Gastrocnemius medialis (tissue), 4 donors: ENCODE measurements at regions not wholly inside any gene's neighbourhood (a gene's known extent, or its start where the extent isn't known, plus 50 kb on each side); places are given as distances from the start of the nearest gene placed in this dataset.

Experiments used
- ATAC-seq, 2 donors: fragments of 150-250 bp; one replicate each; pipeline ENCODE4 v1.9.1; 2016
- DNase-seq, 2 donors: peaks; one replicate each; pipeline ENCODE4 v3.0.0-alpha.2; 2019
- H3K27ac ChIP-seq, 4 donors: fragments of 200-600 bp; sonication (generic); 1 replicate in 1 of 4; 2 replicates in 3 of 4; pipeline ENCODE4 v1.5.1; 2016 to 2018; ENCODE audit warnings: mild to moderate bottlenecking in 2 of 4, moderate library complexity in 1 of 4
- H3K27me3 ChIP-seq, 3 donors: fragments of 200-600 bp; sonication (generic) in 2 of 3; 1 replicate in 1 of 3; 2 replicates in 2 of 3; pipeline versions ENCODE4 v1.5.1 to v1.6.0; 2016 to 2019; ENCODE audit warnings: mild to moderate bottlenecking in 1 of 3, moderate library complexity in 1 of 3
- H3K36me3 ChIP-seq, 2 donors: fragments of 200-600 bp; sonication (generic) in 1 of 2; one replicate each; pipeline ENCODE4 v1.5.1; 2017 to 2018
- H3K4me1 ChIP-seq, 2 donors: fragments of 200-600 bp; sonication (generic) in 1 of 2; one replicate each; pipeline ENCODE4 v1.5.1; 2016 to 2017; ENCODE audit warnings: mild to moderate bottlenecking in 2 of 2
- H3K4me3 ChIP-seq, 4 donors: fragments of 200-600 bp; sonication (generic) in 3 of 4; 1 replicate in 1 of 4; 2 replicates in 3 of 4; pipeline ENCODE4 v1.5.1; 2016 to 2019; ENCODE audit warnings: mild to moderate bottlenecking in 2 of 4
- H3K9me3 ChIP-seq, 3 donors: fragments of 200-600 bp; sonication (generic) in 2 of 3; 1 replicate in 1 of 3; 2 replicates in 2 of 3; pipeline ENCODE4 v1.5.1; 2016 to 2019
- CTCF ChIP-seq, 5 experiments: fragments of 450-650 bp in 3 of 5; fragments of 200-600 bp in 2 of 5; sonication (generic) in 2 of 5; IDR thresholded peaks in 4 of 5; conservative IDR thresholded peaks in 1 of 5; 1 replicate in 4 of 5; 2 replicates in 1 of 5; pipeline ENCODE4 v1.5.1; 2016 to 2019; ENCODE audit warnings: antibody characterized with exemption in 5 of 5, mild to moderate bottlenecking in 3 of 5, moderate library complexity in 3 of 5
- POLR2A ChIP-seq, 2 donors: fragments of 450-650 bp; IDR thresholded peaks; one replicate each; pipeline ENCODE4 v1.6.1; 2017; ENCODE audit warnings: antibody characterized with exemption in 2 of 2, mild to moderate bottlenecking in 2 of 2, moderate library complexity in 2 of 2
- in situ Hi-C, 4 donors: fragments of 200-750 bp; cut with MboI; loops; one replicate each; pipeline versions ENCODE4 v1.15.0 to v1.8.0; 2017; ENCODE audit warnings: low sequenced_read_pairs in 4 of 4
- intact Hi-C: fragments of 100-400 bp; cut with DNase I; formaldehyde crosslinking; loops from one replicate; pipeline ENCODE4 v1.15.1; 2023; ENCODE audit warnings: low total_unique reads

DNA sequence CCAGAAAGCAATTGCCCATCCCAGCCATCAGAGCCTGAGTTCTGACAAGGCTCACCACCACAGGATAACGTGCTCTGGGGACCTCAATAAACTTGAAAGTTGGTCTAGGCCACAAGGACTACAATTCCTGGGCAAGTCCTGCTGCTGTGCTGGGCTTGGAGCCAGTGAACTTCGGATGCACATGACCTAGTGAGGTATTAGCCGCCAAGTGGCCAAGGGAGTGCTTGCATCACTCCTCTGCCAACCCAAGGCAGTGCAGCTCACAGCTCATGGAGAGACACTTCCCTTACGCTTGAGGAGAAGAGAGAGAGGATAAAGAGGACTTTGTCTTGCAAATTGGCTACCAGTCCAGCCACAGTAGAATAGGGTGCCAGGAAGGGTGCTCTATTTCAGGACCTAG is 219.6 kb downstream of the MBD2 start:
- in situ Hi-C loops (no loop called here), intact Hi-C loops (no loop called here)
- TF ChIP-seq POLR2A (IDR thresholded peaks at IDR 0.05) (no peak), CTCF (IDR thresholded peaks at IDR 0.05 in 4 of 5, conservative IDR thresholded peaks at IDR 0.05 in 1 of 5) (no peak)
- Histone ChIP-seq H3K36me3 (no peaks in the 10 kb centered on the region), H3K27ac (no peak overlapping the region), H3K27me3 (no peaks in the 10 kb centered on the region), H3K4me3 (no peak overlapping the region), H3K4me1 (no peaks in the 10 kb centered on the region), H3K9me3 (no peaks in the 10 kb centered on the region)
- ATAC-seq = no peak
- DNase-seq = no peak

GRCh38 chr18:54003195-54003594 is 221.3 kb downstream of the MBD2 start:
- Histone ChIP-seq H3K9me3 (no peaks in the 10 kb centered on the region), H3K4me3 (no peak overlapping the region), H3K27me3 (no peaks in the 10 kb centered on the region), H3K36me3 (no peaks in the 10 kb centered on the region), H3K4me1 (no peaks in the 10 kb centered on the region), H3K27ac (no peak overlapping the region)
- intact Hi-C loops (no loop called here), in situ Hi-C loops (no loop called here)
- ATAC-seq (no peak), DNase-seq (no peak)
- TF ChIP-seq CTCF (IDR thresholded peaks at IDR 0.05 in 4 of 5, conservative IDR thresholded peaks at IDR 0.05 in 1 of 5) = no peak
- no peak for TF ChIP-seq POLR2A (IDR thresholded peaks at IDR 0.05)

- in situ Hi-C loops = no loop called here
- H3K27me3 ChIP-seq = no peaks in the 10 kb centered on the region
- intact Hi-C loops = no loop called here
- no peak overlapping the region for H3K27ac ChIP-seq
- H3K36me3 ChIP-seq = no peaks in the 10 kb centered on the region
- H3K4me1 ChIP-seq = no peaks in the 10 kb centered on the region
- ATAC-seq = no peak
- no peaks in the 10 kb centered on the region for H3K9me3 ChIP-seq
- H3K4me3 ChIP-seq = no peak overlapping the region
- DNase-seq = no peak
- TF ChIP-seq POLR2A (IDR thresholded peaks at IDR 0.05) (no peak), CTCF (IDR thresholded peaks at IDR 0.05 in 4 of 5, conservative IDR thresholded peaks at IDR 0.05 in 1 of 5) (no peak)
Observed at GRCh38 chr18:53997064-53997463, 227.4 kb downstream of the MBD2 start.

DNA sequence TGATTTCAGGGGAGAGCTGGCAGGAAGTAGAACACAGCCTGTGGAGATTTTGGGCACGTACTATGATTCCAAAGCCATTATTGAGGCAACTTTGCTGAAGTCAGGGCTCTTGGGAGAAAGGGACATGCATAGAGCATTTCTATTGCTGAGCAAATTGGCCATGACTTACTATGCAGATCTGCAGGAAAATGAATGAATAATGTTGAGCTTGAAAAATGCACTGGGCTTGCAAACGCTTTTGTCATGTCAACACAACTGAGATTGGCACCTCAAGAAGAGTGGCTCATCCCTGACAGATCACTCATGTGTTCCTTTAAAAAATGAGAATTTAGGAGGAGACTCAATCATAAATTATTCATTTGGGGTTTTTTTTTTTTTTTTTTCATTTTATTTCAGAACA is 230.5 kb downstream of the MBD2 start:
- Histone ChIP-seq H3K36me3 (no peaks in the 10 kb centered on the region), H3K4me3 (no peak overlapping the region), H3K27me3 (no peaks in the 10 kb centered on the region), H3K4me1 (no peaks in the 10 kb centered on the region), H3K27ac (no peak overlapping the region), H3K9me3 (no peaks in the 10 kb centered on the region)
- intact Hi-C loops = no loop called here
- ATAC-seq (no peak), DNase-seq (no peak)
- TF ChIP-seq POLR2A (IDR thresholded peaks at IDR 0.05) = no peak
- TF ChIP-seq CTCF (IDR thresholded peaks at IDR 0.05 in 4 of 5, conservative IDR thresholded peaks at IDR 0.05 in 1 of 5) = no peak
- in situ Hi-C loops = no loop called here

- Histone ChIP-seq H3K9me3 (no peaks in the 10 kb centered on the region), H3K4me3 (no peak overlapping the region), H3K4me1 (no peaks in the 10 kb centered on the region), H3K27ac (no peak overlapping the region), H3K36me3 (no peaks in the 10 kb centered on the region), H3K27me3 (no peaks in the 10 kb centered on the region)
- intact Hi-C loops = no loop called here
- ATAC-seq = no peak
- in situ Hi-C loops = no loop called here
- DNase-seq = no peak
- TF ChIP-seq CTCF (IDR thresholded peaks at IDR 0.05 in 4 of 5, conservative IDR thresholded peaks at IDR 0.05 in 1 of 5) (no peak), POLR2A (IDR thresholded peaks at IDR 0.05) (no peak)
Observed at GRCh38 chr18:53991805-53992204, 232.7 kb downstream of the MBD2 start.
